HG02970 (cell line): ENCODE measurements at regions not wholly inside any gene's neighbourhood (a gene's known extent, or its start where the extent isn't known, plus 50 kb on each side); places are given as distances from the start of the nearest gene placed in this dataset.
"Not testable (repeated sequence)": the region's sequence is repeated elsewhere in the genome, so short reads cannot be mapped to it uniquely, and the experiment has no call there.

Experiments
- ATAC-seq: cut with Tn5 transposase; IDR thresholded peaks from one replicate; pipeline ENCODE4 v1.9.1; 2021; ENCODE audit warnings: mild to moderate bottlenecking, moderate library complexity, moderate number of reproducible peaks; ENCODE audit not compliant: unreplicated experiment, low FRiP score

- ATAC-seq: no peak
These were observed 129.2 kb downstream of the TBX18 start for GRCh38 chr6:84635081-84635761.

GRCh38 chr6:84633771-84634170, 130.6 kb downstream of the TBX18 start:
- ATAC-seq: no peak

DNA sequence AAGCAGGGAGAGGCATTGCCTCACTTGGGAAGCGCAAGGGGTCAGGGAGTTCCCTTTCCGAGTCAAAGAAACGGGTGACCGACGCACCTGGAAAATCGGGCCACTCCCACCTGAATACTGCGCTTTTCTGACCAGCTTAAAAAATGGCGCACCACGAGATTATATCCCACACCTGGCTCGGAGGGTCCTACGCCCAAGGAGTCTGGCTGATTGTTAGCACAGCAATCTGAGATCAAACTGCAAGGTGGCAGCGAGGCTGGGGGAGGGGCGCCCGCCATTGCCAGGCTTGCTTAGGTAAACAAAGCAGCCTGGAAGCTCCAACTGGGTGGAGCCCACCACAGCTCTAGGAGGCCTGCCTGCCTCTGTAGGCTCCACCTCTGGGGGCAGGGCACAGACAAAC, 137.9 kb downstream of the TBX18 start:
- ATAC-seq: not testable (repeated sequence)

- ATAC-seq: no peak
These were observed 138.9 kb downstream of the TBX18 start for GRCh38 chr6:84625506-84625905.

DNA sequence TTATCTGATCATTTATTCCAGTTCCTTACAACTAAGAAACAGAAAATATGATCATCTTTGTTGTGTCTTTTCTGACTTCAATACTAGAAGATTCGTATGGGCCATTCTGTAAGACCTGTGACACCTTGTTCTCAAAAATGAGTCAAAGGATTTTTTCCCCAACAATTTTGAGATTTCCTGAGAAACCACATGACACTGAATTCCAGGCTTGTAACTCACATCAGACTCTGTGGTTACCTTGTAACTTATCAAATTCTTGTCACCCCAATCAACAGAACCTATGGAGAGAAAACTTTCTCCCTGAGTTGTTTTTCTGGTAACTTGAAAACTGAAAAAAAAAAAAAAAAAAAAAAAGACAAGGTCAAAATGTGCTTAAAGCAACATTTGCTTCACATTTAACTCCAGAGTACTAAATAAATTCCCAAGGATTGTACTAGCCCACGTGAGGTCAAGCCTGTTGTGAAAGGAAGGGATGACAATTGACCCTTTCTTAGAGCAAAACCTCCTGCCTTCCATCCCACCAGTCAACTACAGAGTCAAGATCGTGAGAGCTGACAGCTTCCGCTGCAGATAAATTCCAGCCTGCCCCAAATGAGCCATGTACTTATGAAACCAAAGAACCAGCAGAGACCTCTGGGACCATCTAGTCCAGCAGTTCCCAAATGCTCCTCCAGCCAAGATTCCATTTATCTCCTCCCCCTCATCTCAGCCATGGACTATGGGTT, 140.3 kb downstream of the TBX18 start:
- no peak for ATAC-seq

DNA sequence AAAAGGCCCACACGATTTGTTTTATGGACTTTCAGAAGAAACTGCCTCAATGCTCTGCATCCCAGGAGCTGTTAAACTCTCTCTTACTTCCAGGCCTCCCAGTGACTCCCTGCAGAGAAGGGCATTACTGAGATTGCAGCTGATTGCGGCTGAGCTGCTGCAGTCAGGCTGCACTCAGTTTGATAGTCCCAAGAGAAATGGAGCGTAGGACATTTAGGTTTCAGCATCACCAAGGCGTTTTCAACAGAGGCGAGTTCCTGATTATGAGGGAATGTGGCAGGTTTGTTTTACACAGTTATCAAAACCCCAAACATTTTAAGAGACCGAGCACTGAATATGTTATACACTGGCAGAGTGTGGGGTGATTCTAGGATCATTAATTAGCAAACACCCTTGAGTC, 145.6 kb downstream of the TBX18 start:
- ATAC-seq: no peak

DNA sequence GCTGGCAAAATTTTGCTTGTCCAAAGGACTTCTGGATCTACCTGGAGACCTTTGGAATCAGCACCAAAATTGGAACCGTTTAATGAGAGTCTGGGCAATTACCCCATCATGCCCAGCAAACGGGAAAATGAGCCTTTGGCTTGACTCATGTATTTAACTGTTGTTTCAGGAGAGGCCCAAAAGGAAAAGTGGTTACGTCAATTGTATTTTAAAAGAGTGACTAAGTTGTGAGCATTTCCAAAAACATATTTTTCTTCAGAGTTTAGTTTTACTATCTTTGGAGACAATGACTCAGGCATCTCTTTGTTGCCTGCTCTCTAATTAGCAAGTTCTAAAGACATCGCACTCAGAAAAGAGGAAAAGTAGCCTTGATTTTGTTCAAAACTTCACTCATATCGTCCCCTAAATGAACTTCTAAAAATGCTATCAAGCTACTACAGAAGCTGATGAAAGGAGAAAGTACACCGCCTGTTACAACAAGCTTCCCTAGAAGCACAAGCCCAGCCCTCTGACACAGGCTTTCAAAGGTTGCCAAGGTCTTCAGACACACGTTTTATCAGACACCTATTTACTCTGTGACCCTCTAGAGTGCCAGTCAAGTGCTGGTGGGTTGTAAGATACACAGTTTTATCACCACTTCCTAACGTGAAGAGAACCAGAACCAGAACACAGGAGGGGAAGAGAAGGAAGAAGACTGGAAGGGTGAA, 146.2 kb downstream of the TBX18 start:
- no peak for ATAC-seq

- no peak for ATAC-seq
These were observed 148.4 kb downstream of the TBX18 start for GRCh38 chr6:84615987-84616386.

GRCh38 chr6:84615113-84615850, 149.1 kb downstream of the TBX18 start:
- ATAC-seq: no peak

- ATAC-seq: no peak
These were observed 157.5 kb downstream of the TBX18 start for GRCh38 chr6:84606860-84607259.

- ATAC-seq: no peak
These were observed 159.1 kb downstream of the TBX18 start for GRCh38 chr6:84605298-84605697.

- ATAC-seq: no peak
These were observed 163.0 kb downstream of the TBX18 start for GRCh38 chr6:84601366-84601765.

DNA sequence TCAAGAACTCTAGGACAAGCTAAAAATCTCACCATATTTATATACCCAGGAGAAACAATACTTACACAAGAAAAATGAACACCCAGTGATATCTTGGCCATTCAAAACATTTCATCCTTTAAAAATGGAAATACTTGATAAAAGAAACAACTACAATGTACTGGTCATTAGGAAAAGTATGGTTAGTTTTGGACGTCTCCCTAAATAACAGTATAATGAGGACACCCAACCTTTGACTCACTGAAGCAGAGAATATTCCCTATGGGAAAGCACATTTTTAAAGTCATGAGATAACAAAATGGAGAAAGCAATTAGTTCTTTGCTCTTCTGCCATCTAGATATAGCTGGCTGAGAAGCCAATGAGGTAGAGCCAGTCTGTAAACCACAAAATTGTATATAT, 164.4 kb downstream of the TBX18 start:
- no peak for ATAC-seq

DNA sequence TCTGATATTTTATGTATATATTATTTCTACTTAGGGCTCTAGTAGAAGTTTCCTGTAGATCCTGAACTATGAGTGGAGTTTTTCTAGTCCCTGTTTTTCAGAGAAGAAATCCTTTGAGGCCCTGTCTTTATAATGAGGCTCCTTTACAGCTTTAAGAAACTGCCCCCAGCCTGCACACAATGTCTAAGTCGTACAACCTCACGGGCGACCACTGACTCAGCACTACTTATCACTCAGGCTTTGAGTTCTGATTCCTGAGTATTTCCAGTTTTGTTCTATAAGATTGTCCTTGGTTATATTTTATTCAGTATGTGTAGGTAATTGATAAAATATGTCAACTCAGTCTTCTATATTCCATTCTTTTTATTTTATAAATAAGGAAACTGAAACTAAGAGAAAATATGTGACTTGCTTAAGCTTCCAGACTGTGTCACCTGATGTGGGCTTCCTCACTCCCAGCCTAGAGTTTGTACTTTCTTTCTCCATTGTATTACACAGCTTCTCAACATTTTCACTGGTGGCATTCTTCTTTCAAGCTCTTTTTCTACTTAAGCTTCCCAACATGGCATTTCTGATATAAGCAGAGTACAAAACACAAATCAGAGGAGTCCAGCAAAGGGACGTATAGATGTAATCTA, 167.0 kb downstream of the TBX18 start:
- ATAC-seq: no peak

DNA sequence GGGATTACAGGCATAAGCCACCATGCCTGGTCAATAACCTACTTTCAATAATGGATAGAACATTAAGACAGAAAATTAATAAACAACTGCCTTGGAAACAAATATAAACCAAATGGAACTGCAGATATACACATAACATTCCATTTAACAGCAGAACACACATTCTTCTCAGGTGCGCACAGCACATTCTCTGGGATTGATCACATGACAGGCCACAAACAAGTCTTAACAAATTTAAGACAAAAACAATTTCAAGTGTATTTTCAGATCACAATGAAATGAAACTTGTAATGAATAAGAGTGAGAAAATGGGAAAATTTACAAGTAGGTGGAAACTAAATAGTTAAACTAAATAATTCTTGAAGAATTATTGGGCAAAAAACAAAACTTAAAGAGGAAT, 167.9 kb downstream of the TBX18 start:
- ATAC-seq: no peak

- no peak for ATAC-seq
These were observed 175.7 kb downstream of the TBX18 start for GRCh38 chr6:84588697-84589080.

- not testable (repeated sequence) for ATAC-seq
These were observed 176.3 kb downstream of the TBX18 start for GRCh38 chr6:84587994-84588696.

GRCh38 chr6:84587202-84587940, 177.0 kb downstream of the TBX18 start:
- not testable (repeated sequence) for ATAC-seq

- no peak for ATAC-seq
These were observed 180.6 kb downstream of the TBX18 start for GRCh38 chr6:84583784-84584183.
